Suprapubic skin (tissue), 4 donors: ENCODE measurements at regions not wholly inside any gene's neighbourhood (a gene's known extent, or its start where the extent isn't known, plus 50 kb on each side); places are given as distances from the start of the nearest gene placed in this dataset.

ENCODE experiments used
- DNase-seq, 2 donors: peaks; one replicate each; pipeline ENCODE4 v3.0.0-alpha.2; 2019; ENCODE audit warnings: low spot score in 2 of 2
- H3K27ac ChIP-seq: fragments of 200-600 bp; sonication (generic); one replicate; pipeline ENCODE4 v1.5.1; 2019
- H3K27me3 ChIP-seq: fragments of 200-600 bp; sonication (generic); one replicate; pipeline ENCODE4 v1.5.1; 2019
- H3K36me3 ChIP-seq: fragments of 200-600 bp; sonication (generic); one replicate; pipeline ENCODE4 v1.5.1; 2019
- H3K4me1 ChIP-seq: fragments of 200-600 bp; sonication (generic); one replicate; pipeline ENCODE4 v1.5.1; 2019
- H3K4me3 ChIP-seq: fragments of 200-600 bp; sonication (generic); one replicate; pipeline ENCODE4 v1.5.1; 2019; ENCODE audit warnings: mild to moderate bottlenecking
- H3K9me3 ChIP-seq: fragments of 200-600 bp; sonication (generic); one replicate; pipeline ENCODE4 v1.5.1; 2019
- CTCF ChIP-seq, 2 donors: fragments of 200-600 bp in 1 of 2; fragments of 450-650 bp in 1 of 2; sonication (generic) in 1 of 2; IDR thresholded peaks; one replicate each; pipeline ENCODE4 v1.5.1; 2016 to 2019; ENCODE audit warnings: antibody characterized with exemption in 2 of 2, mild to moderate bottlenecking in 1 of 2, moderate library complexity in 1 of 2
- EP300 ChIP-seq: sonication (generic); formaldehyde crosslinking; IDR thresholded peaks from one replicate; pipeline ENCODE4 v1.6.1; 2017; ENCODE audit warnings: antibody characterized with exemption
- POLR2A ChIP-seq, 2 donors: fragments of 450-650 bp; IDR thresholded peaks; one replicate each; pipeline ENCODE4 v1.6.1; 2017; ENCODE audit warnings: antibody characterized with exemption in 2 of 2, mild to moderate bottlenecking in 2 of 2, moderate library complexity in 2 of 2
- POLR2AphosphoS5 ChIP-seq, 3 donors: sonication (generic); formaldehyde crosslinking; IDR thresholded peaks; one replicate each; pipeline ENCODE4 v1.6.1; 2017; ENCODE audit warnings: antibody characterized with exemption in 3 of 3
- WGBS: methylation state at CpG from one replicate; pipeline ENCODE4 v1.1.5; 2018; 5-methylcytosine and 5-hydroxymethylcytosine counted together

GRCh38 chr11:90449606-90450005 is 226.8 kb upstream of the CHORDC1 start:
- no peaks in the 10 kb centered on the region for H3K36me3 ChIP-seq
- WGBS = 72% methylated on average over 2 of the region's 2 CpGs
- H3K9me3 ChIP-seq = no peaks in the 10 kb centered on the region
- H3K4me3 ChIP-seq = no peak overlapping the region
- H3K27me3 ChIP-seq = no peaks in the 10 kb centered on the region
- DNase-seq = no peak
- H3K4me1 ChIP-seq = no peaks in the 10 kb centered on the region
- TF ChIP-seq CTCF (IDR thresholded peaks at IDR 0.05) (no peak), POLR2A (IDR thresholded peaks at IDR 0.05) (no peak), EP300 (no peak), POLR2AphosphoS5 (IDR thresholded peaks at IDR 0.05) (no peak)
- no peak overlapping the region for H3K27ac ChIP-seq

GRCh38 chr11:90448256-90448655 is 225.4 kb upstream of the CHORDC1 start:
- 33% methylated on average over 4 of the region's 4 CpGs for WGBS
- DNase-seq = no peak
- no peaks in the 10 kb centered on the region for H3K27me3 ChIP-seq
- no peaks in the 10 kb centered on the region for H3K4me1 ChIP-seq
- no peaks in the 10 kb centered on the region for H3K9me3 ChIP-seq
- no peaks in the 10 kb centered on the region for H3K36me3 ChIP-seq
- TF ChIP-seq POLR2A (IDR thresholded peaks at IDR 0.05) = no peak
- H3K4me3 ChIP-seq = no peak overlapping the region
- H3K27ac ChIP-seq = no peak overlapping the region

- DNase-seq = no peak
- Histone ChIP-seq H3K27me3 (no peaks in the 10 kb centered on the region), H3K4me1 (no peaks in the 10 kb centered on the region), H3K4me3 (no peak overlapping the region), H3K9me3 (no peaks in the 10 kb centered on the region), H3K27ac (no peak overlapping the region), H3K36me3 (no peaks in the 10 kb centered on the region)
- WGBS = 65% methylated on average over 5 of the region's 5 CpGs
- TF ChIP-seq POLR2AphosphoS5 (IDR thresholded peaks at IDR 0.05) = no peak
- TF ChIP-seq EP300 = no peak
- no peak for TF ChIP-seq CTCF (IDR thresholded peaks at IDR 0.05)
- no peak for TF ChIP-seq POLR2A (IDR thresholded peaks at IDR 0.05)
These were observed 224.8 kb upstream of the CHORDC1 start for GRCh38 chr11:90447618-90448017.

- H3K27ac ChIP-seq = no peak overlapping the region
- no peak overlapping the region for H3K4me3 ChIP-seq
- 72% methylated on average over 2 of the region's 2 CpGs for WGBS
- H3K36me3 ChIP-seq = no peaks in the 10 kb centered on the region
- no peaks in the 10 kb centered on the region for H3K9me3 ChIP-seq
- no peaks in the 10 kb centered on the region for H3K4me1 ChIP-seq
- no peaks in the 10 kb centered on the region for H3K27me3 ChIP-seq
- no peak for DNase-seq
- no peak for TF ChIP-seq POLR2A (IDR thresholded peaks at IDR 0.05)
These were observed 223.4 kb upstream of the CHORDC1 start for GRCh38 chr11:90446207-90446606.

GRCh38 chr11:90438069-90438468 is 215.2 kb upstream of the CHORDC1 start:
- TF ChIP-seq CTCF (IDR thresholded peaks at IDR 0.05) (no peak), EP300 (no peak), POLR2AphosphoS5 (IDR thresholded peaks at IDR 0.05) (no peak), POLR2A (IDR thresholded peaks at IDR 0.05) (no peak)
- no peaks in the 10 kb centered on the region for H3K36me3 ChIP-seq
- H3K4me3 ChIP-seq = no peak overlapping the region
- H3K27ac ChIP-seq = no peak overlapping the region
- 95% methylated on average over 4 of the region's 4 CpGs for WGBS
- DNase-seq = no peak
- H3K27me3 ChIP-seq = no peaks in the 10 kb centered on the region
- H3K9me3 ChIP-seq = no peaks in the 10 kb centered on the region
- H3K4me1 ChIP-seq = no peaks in the 10 kb centered on the region

GRCh38 chr11:90434858-90435257 is 212.0 kb upstream of the CHORDC1 start:
- TF ChIP-seq CTCF (IDR thresholded peaks at IDR 0.05) = no peak
- TF ChIP-seq POLR2A (IDR thresholded peaks at IDR 0.05) = no peak
- TF ChIP-seq EP300 = no peak
- no peak for TF ChIP-seq POLR2AphosphoS5 (IDR thresholded peaks at IDR 0.05)
- DNase-seq = no peak
- no peaks in the 10 kb centered on the region for H3K36me3 ChIP-seq

More at GRCh38 chr11:90434858-90435257, 212.0 kb upstream of the CHORDC1 start:
- H3K4me3 ChIP-seq = no peak overlapping the region
- no peaks in the 10 kb centered on the region for H3K27me3 ChIP-seq
- H3K4me1 ChIP-seq = no peaks in the 10 kb centered on the region
- no peaks in the 10 kb centered on the region for H3K9me3 ChIP-seq
- H3K27ac ChIP-seq = no peak overlapping the region
